CD4-positive, alpha-beta T cell treated with Interleukin-21 for 1 hour (primary cell): ENCODE measurements at regions not wholly inside any gene's neighbourhood (a gene's known extent, or its start where the extent isn't known, plus 50 kb on each side); places are given as distances from the start of the nearest gene placed in this dataset.
A peak's percentile ranks its signal among the peaks of the same experiment; 100 is the strongest.
"Not testable (repeated sequence)": the region's sequence is repeated elsewhere in the genome, so short reads cannot be mapped to it uniquely, and the experiment has no call there.

Experiments
- DNase-seq: peaks from one replicate; pipeline ENCODE4 v3.0.0-alpha.2; 2020

- not testable (repeated sequence) for DNase-seq
These were observed 241.7 kb downstream of the TMEM121 start for GRCh38 chr14:105768039-105768438.

GRCh38 chr14:105769061-105769730, 242.8 kb downstream of the TMEM121 start:
- not testable (repeated sequence) for DNase-seq

- DNase-seq = not testable (repeated sequence)
These were observed 244.3 kb downstream of the TMEM121 start for GRCh38 chr14:105770619-105771216.

- not testable (repeated sequence) for DNase-seq
These were observed 245.2 kb downstream of the TMEM121 start for GRCh38 chr14:105771261-105772226.

GRCh38 chr14:105772710-105773250, 246.4 kb downstream of the TMEM121 start:
- DNase-seq = not testable (repeated sequence)

- DNase-seq = no peak
These were observed 247.2 kb downstream of the TMEM121 start for GRCh38 chr14:105773584-105773983.

- DNase-seq = no peak
These were observed 247.6 kb downstream of the TMEM121 start for GRCh38 chr14:105774001-105774400.

GRCh38 chr14:105774585-105775348, 248.4 kb downstream of the TMEM121 start:
- not testable (repeated sequence) for DNase-seq

GRCh38 chr14:105775349-105775923, 249.1 kb downstream of the TMEM121 start:
- not testable (repeated sequence) for DNase-seq

GRCh38 chr14:105776112-105776511, 249.7 kb downstream of the TMEM121 start:
- DNase-seq = not testable (repeated sequence)

GRCh38 chr14:105776924-105777323, 250.5 kb downstream of the TMEM121 start:
- no peak for DNase-seq

GRCh38 chr14:105783707-105784106, 257.3 kb downstream of the TMEM121 start:
- no peak for DNase-seq

GRCh38 chr14:105793836-105794235, 267.5 kb downstream of the TMEM121 start:
- no peak for DNase-seq

- no peak for DNase-seq
These were observed 271.2 kb downstream of the TMEM121 start for GRCh38 chr14:105797546-105797945.

- no peak for DNase-seq
These were observed 279.3 kb downstream of the TMEM121 start for GRCh38 chr14:105805701-105806100.

GRCh38 chr14:105806568-105806967, 280.2 kb downstream of the TMEM121 start:
- DNase-seq = no peak

GRCh38 chr14:105817971-105818711, 291.8 kb downstream of the TMEM121 start:
- no peak for DNase-seq

GRCh38 chr14:105818712-105819005, 292.3 kb downstream of the TMEM121 start:
- DNase-seq = no peak

GRCh38 chr14:105830171-105830570, 303.8 kb downstream of the TMEM121 start:
- DNase-seq = peak; percentile 8

- DNase-seq = no peak
These were observed 309.8 kb downstream of the TMEM121 start for GRCh38 chr14:105836160-105836559.

- no peak for DNase-seq
These were observed 310.3 kb downstream of the TMEM121 start for GRCh38 chr14:105836730-105837129.
